Retinal pigment epithelial cell (primary cell): ENCODE measurements at regions not wholly inside any gene's neighbourhood (a gene's known extent, or its start where the extent isn't known, plus 50 kb on each side); places are given as distances from the start of the nearest gene placed in this dataset.
A peak's percentile ranks its signal among the peaks of the same experiment; 100 is the strongest.

ENCODE experiments used
- DNase-seq: peaks from one replicate; pipeline ENCODE4 v3.0.0-alpha.2; 2010; ENCODE audit warnings: low read depth
- H3K4me3 ChIP-seq: 2 replicates; pipeline ENCODE4 v1.5.1; 2011; ENCODE audit warnings: mild to moderate bottlenecking, low read length, control low read depth, moderate library complexity
- TF ChIP-seq, protein P1 (sequence below): conservative IDR thresholded peaks from 2 replicates; pipeline ENCODE4 v1.5.1; 2011; ENCODE audit warnings: low read depth, low read length, control low read depth, inconsistent platforms

DNA sequence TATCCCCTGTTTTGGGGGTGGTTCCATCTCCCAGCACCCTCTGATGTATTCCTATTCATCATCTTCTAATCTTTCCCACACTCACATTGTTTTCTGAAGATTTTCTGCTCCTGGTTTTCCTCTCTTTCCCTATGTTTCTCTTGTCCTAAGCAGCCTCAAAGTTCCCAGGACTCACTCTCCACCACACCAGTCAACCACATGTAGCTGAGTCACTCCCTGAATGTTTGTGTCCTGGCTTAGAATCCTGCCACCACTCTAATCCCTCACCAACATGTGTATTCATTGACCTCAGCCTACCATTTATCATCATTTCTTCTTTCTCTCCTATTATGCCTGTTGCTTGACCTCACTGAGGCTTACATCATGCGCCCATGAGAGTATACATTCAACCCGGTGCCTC, 282.4 kb upstream of the ADAMTS16 start:
- no peak overlapping the region for H3K4me3 ChIP-seq
- TF ChIP-seq, protein P1, sequence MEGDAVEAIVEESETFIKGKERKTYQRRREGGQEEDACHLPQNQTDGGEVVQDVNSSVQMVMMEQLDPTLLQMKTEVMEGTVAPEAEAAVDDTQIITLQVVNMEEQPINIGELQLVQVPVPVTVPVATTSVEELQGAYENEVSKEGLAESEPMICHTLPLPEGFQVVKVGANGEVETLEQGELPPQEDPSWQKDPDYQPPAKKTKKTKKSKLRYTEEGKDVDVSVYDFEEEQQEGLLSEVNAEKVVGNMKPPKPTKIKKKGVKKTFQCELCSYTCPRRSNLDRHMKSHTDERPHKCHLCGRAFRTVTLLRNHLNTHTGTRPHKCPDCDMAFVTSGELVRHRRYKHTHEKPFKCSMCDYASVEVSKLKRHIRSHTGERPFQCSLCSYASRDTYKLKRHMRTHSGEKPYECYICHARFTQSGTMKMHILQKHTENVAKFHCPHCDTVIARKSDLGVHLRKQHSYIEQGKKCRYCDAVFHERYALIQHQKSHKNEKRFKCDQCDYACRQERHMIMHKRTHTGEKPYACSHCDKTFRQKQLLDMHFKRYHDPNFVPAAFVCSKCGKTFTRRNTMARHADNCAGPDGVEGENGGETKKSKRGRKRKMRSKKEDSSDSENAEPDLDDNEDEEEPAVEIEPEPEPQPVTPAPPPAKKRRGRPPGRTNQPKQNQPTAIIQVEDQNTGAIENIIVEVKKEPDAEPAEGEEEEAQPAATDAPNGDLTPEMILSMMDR = no peak
- no peak for DNase-seq

DNA sequence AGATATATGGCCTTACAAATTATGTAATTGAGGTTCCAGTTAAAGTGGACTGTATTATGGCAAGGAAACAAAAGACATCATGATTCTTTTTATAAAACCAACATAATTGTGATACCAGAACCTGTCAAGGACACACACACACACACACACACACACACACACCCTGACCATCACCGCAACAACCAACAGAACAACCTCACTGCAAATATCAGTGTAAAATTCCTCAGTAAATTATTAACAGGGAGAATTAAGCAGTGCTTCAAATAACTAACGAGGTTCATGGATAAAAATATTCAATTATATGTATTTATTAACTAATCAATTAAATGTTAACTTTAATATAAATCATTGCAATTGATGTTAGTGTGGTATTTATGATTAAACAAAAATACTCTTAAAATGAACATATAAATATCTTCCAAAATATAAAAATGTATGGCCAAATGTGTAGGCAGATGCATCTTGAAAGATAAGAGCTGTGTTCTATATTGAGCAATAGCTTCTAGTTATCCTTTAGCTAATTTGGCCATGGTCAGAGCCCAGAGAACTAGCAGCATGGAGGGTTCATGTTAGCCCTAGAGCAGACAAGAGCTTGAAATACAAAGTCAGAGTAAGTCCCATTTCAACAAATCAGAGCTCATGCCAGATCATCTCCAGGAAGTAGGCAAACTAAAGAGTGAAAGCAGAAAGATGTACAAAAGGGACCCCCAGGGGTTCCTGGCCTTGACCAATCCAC, 280.5 kb upstream of the ADAMTS16 start:
- no peak overlapping the region for H3K4me3 ChIP-seq
- no peak for DNase-seq
- TF ChIP-seq, protein P1 = no peak

DNA sequence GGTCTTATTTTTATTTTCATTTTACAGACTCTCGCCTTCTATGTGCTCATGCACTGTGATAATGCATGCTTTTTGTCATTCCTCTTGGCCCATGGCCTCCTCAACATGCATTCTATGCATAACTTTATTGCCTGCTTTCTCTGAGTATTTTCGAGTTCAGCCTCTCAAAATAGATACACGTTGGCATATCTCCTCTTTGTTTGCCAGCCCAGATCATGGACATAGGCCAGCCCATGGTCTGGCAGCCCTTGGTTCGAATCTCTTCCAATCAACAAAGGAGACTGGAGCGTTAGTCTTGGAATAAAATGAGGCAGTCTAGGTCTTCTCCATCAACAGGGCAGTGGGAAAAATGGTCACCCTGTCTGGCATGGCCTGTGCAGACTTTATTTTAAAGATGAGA, 279.5 kb upstream of the ADAMTS16 start:
- DNase-seq = no peak
- no peak overlapping the region for H3K4me3 ChIP-seq
- TF ChIP-seq, protein P1 = no peak

DNA sequence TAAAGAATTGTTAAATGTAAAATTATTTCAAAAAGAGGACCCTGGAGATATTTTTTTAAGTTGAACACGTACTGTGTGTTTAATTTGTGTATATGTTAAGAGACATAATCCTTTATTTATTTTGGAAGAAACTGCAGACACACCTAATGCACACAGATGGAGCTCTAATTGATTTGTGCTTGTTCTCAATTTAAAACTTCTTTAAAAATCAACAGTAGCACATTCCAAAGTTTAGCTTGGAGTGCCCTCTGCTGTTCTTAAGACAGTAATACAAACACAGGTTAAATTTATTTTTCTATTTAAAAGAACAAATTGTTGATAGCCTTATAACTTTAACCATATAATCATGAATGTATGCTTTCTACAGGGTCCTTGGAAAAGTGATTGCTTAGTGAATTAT, 277.6 kb upstream of the ADAMTS16 start:
- H3K4me3 ChIP-seq = no peak overlapping the region
- peak; percentile 24 for DNase-seq
- TF ChIP-seq, protein P1 = peak; percentile 57

DNA sequence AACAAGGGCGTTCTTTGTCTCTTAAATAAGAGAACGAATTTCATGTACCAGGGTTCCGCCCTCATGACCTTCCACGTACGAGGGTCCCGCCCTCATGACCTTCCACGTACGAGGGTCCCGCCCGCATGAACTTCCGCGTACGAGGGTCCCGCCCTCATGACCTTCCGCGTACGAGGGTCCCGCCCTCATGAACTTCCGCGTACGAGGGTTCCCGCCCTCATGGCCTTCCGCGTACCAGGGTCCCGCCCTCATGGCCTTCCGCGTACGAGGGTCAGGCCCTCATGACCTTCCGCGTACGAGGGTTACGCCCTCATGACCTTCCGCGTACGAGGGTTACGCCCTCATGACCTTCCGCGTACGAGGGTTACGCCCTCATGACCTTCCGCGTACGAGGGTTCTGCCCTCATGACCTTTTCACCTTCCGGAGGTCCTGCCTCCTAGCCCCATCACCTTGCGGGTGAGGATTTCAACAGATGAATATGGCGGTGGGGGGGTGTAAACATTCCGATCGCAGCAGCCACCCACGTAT, 273.9 kb upstream of the ADAMTS16 start:
- TF ChIP-seq, protein P1 = no peak
- DNase-seq = no peak
- H3K4me3 ChIP-seq = no peak overlapping the region

DNA sequence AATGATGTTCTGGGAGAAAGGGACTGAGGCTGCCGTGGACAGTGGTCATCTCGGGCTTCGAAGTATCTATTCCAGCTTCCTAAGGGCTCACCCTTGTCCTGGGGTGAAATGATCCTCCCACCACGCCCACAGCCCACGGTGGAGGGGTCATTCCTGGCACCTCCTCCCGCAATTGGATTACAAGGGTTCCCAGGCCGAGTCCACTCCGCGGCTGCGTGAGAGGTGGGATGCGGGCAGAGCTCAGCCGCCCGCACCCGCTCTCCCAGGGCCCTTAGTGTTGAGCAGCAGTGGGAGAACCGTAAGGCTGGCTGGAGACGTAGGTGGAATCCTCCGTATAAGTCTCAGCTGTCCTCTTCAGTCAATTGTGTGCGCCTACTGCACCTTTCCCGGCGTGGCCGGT, 273.3 kb upstream of the ADAMTS16 start:
- TF ChIP-seq, protein P1 = no peak
- DNase-seq = no peak
- H3K4me3 ChIP-seq = no peak overlapping the region

DNA sequence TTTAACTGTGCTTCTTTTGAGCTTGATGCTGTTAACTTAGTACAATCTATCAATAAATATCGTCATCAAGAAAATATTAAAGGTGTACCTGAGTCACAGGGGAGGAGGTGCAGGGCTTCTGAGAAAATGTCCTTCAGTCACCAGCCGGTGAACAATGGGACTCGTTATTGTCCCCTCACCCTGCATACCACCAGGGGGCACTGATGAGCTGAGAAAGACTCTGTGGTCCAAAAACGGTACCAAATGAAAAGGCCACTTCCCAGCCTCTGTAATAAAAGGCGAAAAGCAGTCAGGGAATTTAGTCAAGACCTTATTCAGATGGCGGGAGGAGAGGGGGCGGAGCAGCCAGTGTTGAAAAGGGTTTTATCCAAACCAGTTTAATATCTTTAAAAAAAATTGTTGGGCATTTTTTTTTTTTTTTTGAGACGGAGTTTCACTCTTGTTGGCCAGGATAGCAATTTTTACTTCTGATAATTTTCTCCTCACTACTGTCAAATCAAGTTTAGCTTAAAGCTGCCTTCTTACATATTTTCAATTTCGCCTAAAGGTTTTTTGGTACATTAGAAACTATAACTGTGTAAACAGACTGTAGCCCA, 271.9 kb upstream of the ADAMTS16 start:
- no peak overlapping the region for H3K4me3 ChIP-seq
- TF ChIP-seq, protein P1 = peak; percentile 65
- no peak for DNase-seq
